IPS-NIHi7 (cell line): ENCODE measurements at regions not wholly inside any gene's neighbourhood (a gene's known extent, or its start where the extent isn't known, plus 50 kb on each side); places are given as distances from the start of the nearest gene placed in this dataset.
"Not testable (repeated sequence)": the region's sequence is repeated elsewhere in the genome, so short reads cannot be mapped to it uniquely, and the experiment has no call there.

Experiments
- DNase-seq: peaks from one replicate; pipeline ENCODE4 v3.0.0; 2012; ENCODE audit warnings: mixed read lengths; ENCODE audit errors: extremely low spot score

- DNase-seq, result no peak
These were observed 313.6 kb downstream of the TBC1D32 start for GRCh38 chr6:121020656-121021055.

GRCh38 chr6:121008553-121008952 lies 325.7 kb downstream of the TBC1D32 start:
- DNase-seq, result no peak

- DNase-seq, result no peak
These were observed 328.3 kb downstream of the TBC1D32 start for GRCh38 chr6:121006024-121006423.

GRCh38 chr6:121000381-121000780 lies 333.9 kb downstream of the TBC1D32 start:
- no peak for DNase-seq

GRCh38 chr6:120996340-120996739 lies 337.9 kb downstream of the TBC1D32 start:
- no peak for DNase-seq

- no peak for DNase-seq
These were observed 339.7 kb downstream of the TBC1D32 start for GRCh38 chr6:120994573-120994967.

GRCh38 chr6:120993929-120994572 lies 340.2 kb downstream of the TBC1D32 start:
- DNase-seq, result no peak

- no peak for DNase-seq
These were observed 342.0 kb downstream of the TBC1D32 start for GRCh38 chr6:120992257-120992656.

GRCh38 chr6:120990866-120991265 lies 343.4 kb downstream of the TBC1D32 start:
- DNase-seq, result no peak

- no peak for DNase-seq
These were observed 352.4 kb downstream of the TBC1D32 start for GRCh38 chr6:120981835-120982234.

GRCh38 chr6:120966321-120966720 lies 368.0 kb downstream of the TBC1D32 start:
- no peak for DNase-seq

GRCh38 chr6:120965814-120966213 lies 368.5 kb downstream of the TBC1D32 start:
- no peak for DNase-seq

GRCh38 chr6:120960761-120961160 lies 373.5 kb downstream of the TBC1D32 start:
- DNase-seq, result no peak

- DNase-seq, result no peak
These were observed 380.2 kb downstream of the TBC1D32 start for GRCh38 chr6:120954111-120954510.

GRCh38 chr6:120951258-120951657 lies 383.0 kb downstream of the TBC1D32 start:
- DNase-seq, result no peak

- no peak for DNase-seq
These were observed 387.2 kb downstream of the TBC1D32 start for GRCh38 chr6:120947111-120947510.

GRCh38 chr6:120945905-120946594 lies 388.2 kb downstream of the TBC1D32 start:
- no peak for DNase-seq

GRCh38 chr6:120938876-120939472 lies 395.3 kb downstream of the TBC1D32 start:
- DNase-seq, result no peak

GRCh38 chr6:120938164-120938875 lies 396.0 kb downstream of the TBC1D32 start:
- DNase-seq, result no peak

- DNase-seq, result no peak
These were observed 398.4 kb downstream of the TBC1D32 start for GRCh38 chr6:120935908-120936307.

- DNase-seq, result no peak
These were observed 399.3 kb downstream of the TBC1D32 start for GRCh38 chr6:120935016-120935415.

GRCh38 chr6:120931520-120932180 lies 402.6 kb downstream of the TBC1D32 start:
- not testable (repeated sequence) for DNase-seq
